ENCODE measurements at regions not wholly inside any gene's neighbourhood (a gene's known extent, or its start where the extent isn't known, plus 50 kb on each side); places are given as distances from the start of the nearest gene placed in this dataset.
"Not testable (repeated sequence)": the region's sequence is repeated elsewhere in the genome, so short reads cannot be mapped to it uniquely, and the experiment has no call there.

GRCh38 chr16:88202207-88202745 lies 180.5 kb upstream of the ZNF469 start:
- no peak for DNase-seq
- H4K91ac ChIP-seq (ENCODE audit: insufficient read length, low read depth, low read length), result no peak overlapping the region
- Mint-ChIP-seq H3K4me1 (no peaks in the 10 kb centered on the region), H3K9me3 (peaks cover 0 to 3% of the 10 kb centered on the region in 2 experiments; a peak in 1 of 5 replicates), H3K27ac (no peak overlapping the region), H3K36me3 (ENCODE audit: insufficient read depth in 1 of 3, low read depth in 3 of 3) (no peaks in the 10 kb centered on the region), H3K27me3 (ENCODE audit: low read depth) (no peaks in the 10 kb centered on the region), H3K4me3 (no peak overlapping the region)
- H4K20me1 ChIP-seq (ENCODE audit: control insufficient read depth, insufficient read depth, insufficient read length), result no peaks in the 10 kb centered on the region
- no peak overlapping the region for H2BK5ac ChIP-seq (ENCODE audit: insufficient read length, low read length)
- no peak overlapping the region for H2BK120ac ChIP-seq (ENCODE audit: low read depth, low read length, poor library complexity, severe bottlenecking)
- no peak overlapping the region for H2BK20ac ChIP-seq (ENCODE audit: low read depth, low read length, poor library complexity, severe bottlenecking)
- H4K8ac ChIP-seq (replicated peaks; ENCODE audit: insufficient read length, low read depth, low read length), result no peak overlapping the region
- no peak overlapping the region for H3K56ac ChIP-seq (ENCODE audit: insufficient read length, low read depth, low read length)
- no peak for TF ChIP-seq CTCF (conservative IDR thresholded peaks at IDR 0.05)
- H3K27me3 ChIP-seq (ENCODE audit: insufficient read depth, low read length), result no peaks in the 10 kb centered on the region
- H3K79me2 ChIP-seq (ENCODE audit: insufficient read depth, low read length), result no peaks in the 10 kb centered on the region
- H3K9me3 ChIP-seq (ENCODE audit: control insufficient read depth, low read depth, low read length), result no peaks in the 10 kb centered on the region
- no peak overlapping the region for H2BK12ac ChIP-seq (ENCODE audit: insufficient read length, low read depth, low read length)
- no peak overlapping the region for H3K9ac ChIP-seq (ENCODE audit: extremely low read depth, insufficient read length, low read length)
- no peaks in the 10 kb centered on the region for H3K79me1 ChIP-seq (ENCODE audit: insufficient read depth, low read depth, low read length, poor library complexity, severe bottlenecking)
- H3K14ac ChIP-seq (ENCODE audit: insufficient read depth, low read length), result no peak overlapping the region
- H3K18ac ChIP-seq (ENCODE audit: insufficient read length, low read depth, low read length), result no peak overlapping the region
- no CpG with 5 or more reads among the region's 13 CpGs for WGBS (ENCODE audit: extremely low coverage, insufficient read length, low lambda C conversion rate)
- H2AFZ ChIP-seq (ENCODE audit: low read length), result no peak overlapping the region
- no peak overlapping the region for H2AK5ac ChIP-seq (ENCODE audit: insufficient read length, low read length)
- H3K27ac ChIP-seq (ENCODE audit: insufficient read length, low read depth, low read length), result no peak overlapping the region
- H3K4me2 ChIP-seq (ENCODE audit: insufficient read depth, insufficient read length, low read length), result no peak overlapping the region
- no peak overlapping the region for H4K5ac ChIP-seq (ENCODE audit: insufficient read length, low read depth, low read length)
- no peaks in the 10 kb centered on the region for H3K4me1 ChIP-seq (ENCODE audit: insufficient read depth, low read length)
- H3K23ac ChIP-seq (ENCODE audit: insufficient read length, low read depth, low read length), result no peak overlapping the region
- no peak overlapping the region for H3T11ph ChIP-seq (ENCODE audit: low read length)
- H3K23me2 ChIP-seq (ENCODE audit: insufficient read length, low read depth, low read length, poor library complexity, severe bottlenecking), result no peaks in the 10 kb centered on the region
- H3K4ac ChIP-seq (ENCODE audit: low read depth, low read length), result no peak overlapping the region
- H2BK15ac ChIP-seq (ENCODE audit: low read depth, low read length), result no peak overlapping the region

GRCh38 chr16:88202856-88203681 lies 179.7 kb upstream of the ZNF469 start:
- H3K27ac ChIP-seq (ENCODE audit: insufficient read length, low read depth, low read length); H3K4ac ChIP-seq (ENCODE audit: low read depth, low read length); H3K36me3 Mint-ChIP-seq (ENCODE audit: insufficient read depth in 1 of 3, low read depth in 3 of 3); H3T11ph ChIP-seq (ENCODE audit: low read length); H2AK5ac ChIP-seq (ENCODE audit: insufficient read length, low read length); H3K23me2 ChIP-seq (ENCODE audit: insufficient read length, low read depth, low read length, poor library complexity, severe bottlenecking); H3K23ac ChIP-seq (ENCODE audit: insufficient read length, low read depth, low read length); H3K4me1 Mint-ChIP-seq; H4K5ac ChIP-seq (ENCODE audit: insufficient read length, low read depth, low read length); H3K79me1 ChIP-seq (ENCODE audit: insufficient read depth, low read depth, low read length, poor library complexity, severe bottlenecking); H4K20me1 ChIP-seq (ENCODE audit: control insufficient read depth, insufficient read depth, insufficient read length); H3K27me3 ChIP-seq (ENCODE audit: insufficient read depth, low read length); H3K18ac ChIP-seq (ENCODE audit: insufficient read length, low read depth, low read length); H2BK5ac ChIP-seq (ENCODE audit: insufficient read length, low read length); DNase-seq; H3K4me1 ChIP-seq (ENCODE audit: insufficient read depth, low read length); H3K9me3 Mint-ChIP-seq; H2BK12ac ChIP-seq (ENCODE audit: insufficient read length, low read depth, low read length); H2BK15ac ChIP-seq (ENCODE audit: low read depth, low read length); H3K27me3 Mint-ChIP-seq (ENCODE audit: low read depth); H2BK120ac ChIP-seq (ENCODE audit: low read depth, low read length, poor library complexity, severe bottlenecking); H4K91ac ChIP-seq (ENCODE audit: insufficient read length, low read depth, low read length); H3K9me3 ChIP-seq (ENCODE audit: control insufficient read depth, low read depth, low read length); H3K56ac ChIP-seq (ENCODE audit: insufficient read length, low read depth, low read length); H2BK20ac ChIP-seq (ENCODE audit: low read depth, low read length, poor library complexity, severe bottlenecking); H3K4me2 ChIP-seq (ENCODE audit: insufficient read depth, insufficient read length, low read length); H3K79me2 ChIP-seq (ENCODE audit: insufficient read depth, low read length); H3K14ac ChIP-seq (ENCODE audit: insufficient read depth, low read length); H3K4me3 Mint-ChIP-seq; H4K8ac ChIP-seq (replicated peaks; ENCODE audit: insufficient read length, low read depth, low read length); H3K9ac ChIP-seq (ENCODE audit: extremely low read depth, insufficient read length, low read length); H2AFZ ChIP-seq (ENCODE audit: low read length): not testable (repeated sequence)
- H3K27ac Mint-ChIP-seq, result peak overlapping the region in 1 of 3 experiments; percentile 52; a peak in 1 of 7 replicates
- WGBS (ENCODE audit: extremely low coverage, insufficient read length, low lambda C conversion rate), result no CpG with 5 or more reads among the region's 37 CpGs

Data from H9 (cell line).